Keratinocyte (primary cell): ENCODE measurements at regions not wholly inside any gene's neighbourhood (a gene's known extent, or its start where the extent isn't known, plus 50 kb on each side); places are given as distances from the start of the nearest gene placed in this dataset.

Experiments used
- DNase-seq: peaks from one replicate; pipeline ENCODE4 v3.0.0-alpha.2; 2011; ENCODE audit warnings: low read depth, missing footprints, low spot score
- FAIRE-seq: peaks from 2 replicates; lab custom pipeline; 2011; peaks lifted over from hg19 to GRCh38; lab: Jason Lieb, UNC
- H2AFZ ChIP-seq: 2 replicates; pipeline ENCODE4 v1.6.0; 2012; ENCODE audit warnings: low read length, control low read depth, inconsistent platforms; ENCODE audit not compliant: control insufficient read depth
- H3K27ac ChIP-seq: 2 replicates; pipeline ENCODE4 v1.5.1; 2011; ENCODE audit warnings: low read length; ENCODE audit not compliant: control insufficient read depth, insufficient read depth
- H3K27me3 ChIP-seq: 3 replicates; pipeline ENCODE4 v1.6.0; 2011; ENCODE audit warnings: low read length; ENCODE audit not compliant: control insufficient read depth, insufficient read depth; ENCODE audit errors: extremely low read depth
- H3K36me3 ChIP-seq, 2 experiments: 2 replicates in 1 of 2; 3 replicates in 1 of 2; pipeline ENCODE4 v1.5.1; 2011; ENCODE audit warnings: low read length in 2 of 2, mild to moderate bottlenecking in 1 of 2; ENCODE audit not compliant: control insufficient read depth in 2 of 2, insufficient read depth in 2 of 2; ENCODE audit errors: extremely low read depth in 1 of 2
- H3K4me1 ChIP-seq: 3 replicates; pipeline ENCODE4 v1.5.1; 2011; ENCODE audit warnings: low read length; ENCODE audit not compliant: control insufficient read depth, insufficient read depth; ENCODE audit errors: extremely low read depth
- H3K4me2 ChIP-seq: 3 replicates; pipeline ENCODE4 v1.6.0; 2011; ENCODE audit warnings: low read depth, low read length; ENCODE audit not compliant: control insufficient read depth, insufficient read depth; ENCODE audit errors: extremely low read depth
- H3K4me3 ChIP-seq, 3 experiments: fragments of 200-600 bp in 1 of 3; sonication (generic) in 1 of 3; 2 replicates in 2 of 3; 3 replicates in 1 of 3; pipeline ENCODE4 v1.5.1; 2011 to 2016; ENCODE audit warnings: low read length in 3 of 3, mild to moderate bottlenecking in 3 of 3, control low read depth in 2 of 3, inconsistent platforms in 1 of 3, low read depth in 1 of 3, mixed read lengths in 1 of 3, mixed run types in 1 of 3, moderate library complexity in 1 of 3; ENCODE audit not compliant: control insufficient read depth in 2 of 3, insufficient read depth in 2 of 3; ENCODE audit errors: extremely low read depth in 1 of 3
- H3K79me2 ChIP-seq: 2 replicates; pipeline ENCODE4 v1.6.0; 2012; ENCODE audit warnings: low read length; ENCODE audit not compliant: control insufficient read depth, insufficient read depth
- H3K9ac ChIP-seq: 3 replicates; pipeline ENCODE4 v1.6.0; 2011; ENCODE audit warnings: low read length; ENCODE audit not compliant: control insufficient read depth, insufficient read depth; ENCODE audit errors: extremely low read depth
- H3K9me1 ChIP-seq: 3 replicates; pipeline ENCODE4 v1.6.0; 2011; ENCODE audit warnings: low read length; ENCODE audit not compliant: control insufficient read depth, insufficient read depth; ENCODE audit errors: extremely low read depth
- H3K9me3 ChIP-seq: 2 replicates; pipeline ENCODE4 v1.5.1; 2012; ENCODE audit warnings: low read depth, low read length; ENCODE audit not compliant: control insufficient read depth
- H4K20me1 ChIP-seq: 3 replicates; pipeline ENCODE4 v1.6.0; 2011; ENCODE audit warnings: low read length; ENCODE audit not compliant: control insufficient read depth, insufficient read depth; ENCODE audit errors: extremely low read depth
- EZH2 ChIP-seq: IDR thresholded peaks from one replicate; pipeline ENCODE4 v1.6.1; 2012; ENCODE audit warnings: inconsistent platforms, mild to moderate bottlenecking, low read length, moderate library complexity
- dilution Hi-C: fragments of 300-500 bp; cut with MboI; formaldehyde crosslinking; loops from one replicate; pipeline ENCODE4 v1.7.0; 2020; ENCODE audit warnings: low sequenced_read_pairs; ENCODE audit not compliant: extremely low pct_ligation_motif_present
- TF ChIP-seq, protein P1 (sequence below), 3 experiments: IDR thresholded peaks in 1 of 3; conservative IDR thresholded peaks in 1 of 3; optimal IDR thresholded peaks in 1 of 3; 2 replicates in 2 of 3; 3 replicates in 1 of 3; pipeline versions ENCODE3 to v1.5.1; 2011; ENCODE audit warnings: low read length in 3 of 3, mild to moderate bottlenecking in 3 of 3, moderate library complexity in 2 of 3, control low read depth in 1 of 3, inconsistent platforms in 1 of 3; ENCODE audit not compliant: insufficient read depth in 2 of 3; ENCODE audit errors: extremely low read depth in 1 of 3

DNA sequence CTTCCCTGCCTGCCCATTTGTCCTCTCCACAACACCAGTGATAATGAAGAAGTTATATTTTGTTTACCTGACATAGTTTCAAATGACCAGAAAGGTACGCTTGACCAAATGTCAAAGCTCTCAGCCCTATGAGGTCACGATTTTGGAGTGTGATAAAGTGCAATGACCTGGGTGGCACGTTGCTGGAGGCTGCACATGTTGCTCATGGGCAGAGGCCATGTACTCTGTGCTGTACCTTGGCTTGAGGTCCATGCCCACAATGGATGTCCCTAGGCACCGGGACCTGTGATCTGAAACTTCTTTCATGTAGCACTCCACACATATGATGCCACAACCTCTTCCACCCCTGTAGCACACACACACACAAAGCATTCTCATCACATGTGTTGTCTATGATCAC, 164.0 kb upstream of the HEY2 start:
- Histone ChIP-seq H3K4me2 (no peak overlapping the region), H3K27me3 (no peaks in the 10 kb centered on the region), H2AFZ (no peak overlapping the region), H3K9me3 (no peaks in the 10 kb centered on the region), H3K9ac (no peak overlapping the region), H3K27ac (no peak overlapping the region), H4K20me1 (no peaks in the 10 kb centered on the region), H3K36me3 (no peaks in the 10 kb centered on the region), H3K9me1 (no peaks in the 10 kb centered on the region), H3K4me3 (no peak overlapping the region), H3K79me2 (no peaks in the 10 kb centered on the region), H3K4me1 (no peaks in the 10 kb centered on the region)
- DNase-seq (no peak), FAIRE-seq (no peak)
- no peak for TF ChIP-seq EZH2
- TF ChIP-seq, protein P1, sequence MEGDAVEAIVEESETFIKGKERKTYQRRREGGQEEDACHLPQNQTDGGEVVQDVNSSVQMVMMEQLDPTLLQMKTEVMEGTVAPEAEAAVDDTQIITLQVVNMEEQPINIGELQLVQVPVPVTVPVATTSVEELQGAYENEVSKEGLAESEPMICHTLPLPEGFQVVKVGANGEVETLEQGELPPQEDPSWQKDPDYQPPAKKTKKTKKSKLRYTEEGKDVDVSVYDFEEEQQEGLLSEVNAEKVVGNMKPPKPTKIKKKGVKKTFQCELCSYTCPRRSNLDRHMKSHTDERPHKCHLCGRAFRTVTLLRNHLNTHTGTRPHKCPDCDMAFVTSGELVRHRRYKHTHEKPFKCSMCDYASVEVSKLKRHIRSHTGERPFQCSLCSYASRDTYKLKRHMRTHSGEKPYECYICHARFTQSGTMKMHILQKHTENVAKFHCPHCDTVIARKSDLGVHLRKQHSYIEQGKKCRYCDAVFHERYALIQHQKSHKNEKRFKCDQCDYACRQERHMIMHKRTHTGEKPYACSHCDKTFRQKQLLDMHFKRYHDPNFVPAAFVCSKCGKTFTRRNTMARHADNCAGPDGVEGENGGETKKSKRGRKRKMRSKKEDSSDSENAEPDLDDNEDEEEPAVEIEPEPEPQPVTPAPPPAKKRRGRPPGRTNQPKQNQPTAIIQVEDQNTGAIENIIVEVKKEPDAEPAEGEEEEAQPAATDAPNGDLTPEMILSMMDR (optimal IDR thresholded peaks at IDR 0.05 in 1 of 3, IDR thresholded peaks at IDR 0.05 in 1 of 3, conservative IDR thresholded peaks at IDR 0.05 in 1 of 3; ENCODE audit: extremely low read depth in 1 of 3, insufficient read depth in 2 of 3, low read length in 3 of 3), result no peak
- dilution Hi-C loops, result no loop called here

DNA sequence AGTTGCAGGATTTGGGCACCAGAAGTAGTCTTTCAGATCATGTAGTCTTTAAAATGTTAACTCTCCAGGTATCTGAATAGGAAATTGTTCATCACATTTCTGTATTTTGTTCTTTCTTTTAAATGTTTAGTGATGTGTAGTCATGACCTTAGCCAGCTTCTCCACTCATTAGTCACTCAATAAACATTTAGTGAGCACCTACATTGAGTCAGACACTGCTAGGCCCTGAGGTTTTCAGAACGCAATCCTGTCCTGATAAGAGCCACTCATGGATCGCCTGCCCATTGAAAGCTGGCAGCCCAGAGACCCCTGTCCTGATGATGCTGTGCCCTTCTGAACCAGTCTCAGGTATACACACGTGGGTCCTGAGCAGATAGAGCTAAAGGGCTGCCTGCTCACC, 163.4 kb upstream of the HEY2 start:
- Histone ChIP-seq H3K36me3 (no peaks in the 10 kb centered on the region), H3K4me3 (no peak overlapping the region), H3K4me2 (no peak overlapping the region), H3K9me1 (no peaks in the 10 kb centered on the region), H3K9me3 (no peaks in the 10 kb centered on the region), H3K27ac (no peak overlapping the region), H3K27me3 (no peaks in the 10 kb centered on the region), H3K4me1 (no peaks in the 10 kb centered on the region), H3K9ac (no peak overlapping the region), H3K79me2 (no peaks in the 10 kb centered on the region), H4K20me1 (no peaks in the 10 kb centered on the region), H2AFZ (no peak overlapping the region)
- FAIRE-seq (no peak), DNase-seq (no peak)
- dilution Hi-C loops, result no loop called here
- no peak for TF ChIP-seq EZH2
- TF ChIP-seq, protein P1 (optimal IDR thresholded peaks at IDR 0.05 in 1 of 3, IDR thresholded peaks at IDR 0.05 in 1 of 3, conservative IDR thresholded peaks at IDR 0.05 in 1 of 3; ENCODE audit: extremely low read depth in 1 of 3, insufficient read depth in 2 of 3, low read length in 3 of 3), result no peak
